A549 (cell line): ENCODE measurements at regions not wholly inside any gene's neighbourhood (a gene's known extent, or its start where the extent isn't known, plus 50 kb on each side); places are given as distances from the start of the nearest gene placed in this dataset.

Experiments
- ATAC-seq, 2 experiments: fragments of 200-7000 bp in 1 of 2; fragments of >200 bp in 1 of 2; cut with Nextera tagmentation in 1 of 2; cut with Tn5 transposase in 1 of 2; 3 replicates each; pipeline versions ENCODE4 v1.8.0 to v1.9.1; 2018 to 2020; ENCODE audit warnings: mild to moderate bottlenecking in 1 of 2, moderate library complexity in 1 of 2
- CTCF ChIA-PET: fragments of 300-600 bp; sonication (Branson Sonifier 250); formaldehyde crosslinking; extraction: SDS; loops from one replicate; lab custom pipeline; 2021; ENCODE audit warnings: antibody characterized with exemption, inconsistent platforms; lab: Yijun Ruan, JAX
- POLR2A ChIA-PET: fragments of 350-600 bp; formaldehyde crosslinking; extraction: SDS; loops from one replicate; lab custom pipeline; 2021; ENCODE audit warnings: antibody characterized with exemption, inconsistent platforms; lab: Yijun Ruan, JAX
- DNase-seq, 2 experiments: peaks; one replicate each; pipeline versions ENCODE4 v3.0.0 to v3.0.0-alpha.2; 2011 to 2016; ENCODE audit warnings: low read depth in 1 of 2, low spot score in 1 of 2
- FAIRE-seq: peaks from 2 replicates; lab custom pipeline; 2011; peaks lifted over from hg19 to GRCh38; lab: Jason Lieb, UNC
- H3K27ac ChIP-seq, 2 experiments: fragments of >200 bp; sonication (Bioruptor Twin); formaldehyde crosslinking; 3 replicates each; pipeline ENCODE4 v1.5.1; 2016 to 2017
- H3K4me1 ChIP-seq: fragments of >200 bp; sonication (Bioruptor Twin); formaldehyde crosslinking; 3 replicates; pipeline ENCODE4 v1.6.1; 2016
- H3K4me2 ChIP-seq: fragments of >200 bp; sonication (Bioruptor Twin); formaldehyde crosslinking; 3 replicates; pipeline ENCODE4 v1.6.1; 2016
- H3K4me3 ChIP-seq: fragments of >200 bp; sonication (Bioruptor Twin); formaldehyde crosslinking; 3 replicates; pipeline ENCODE4 v1.5.1; 2016
- H3K9me3 ChIP-seq: fragments of >200 bp; sonication (Bioruptor Twin); formaldehyde crosslinking; 3 replicates; pipeline ENCODE4 v1.6.1; 2016
- CBX8 ChIP-seq: fragments of 200-600 bp; sonication (generic); IDR thresholded peaks from 2 replicates; pipeline ENCODE4 v1.6.1; 2016
- CEBPB ChIP-seq, 2 experiments: fragments of >200 bp in 1 of 2; sonication (Bioruptor Twin) in 1 of 2; formaldehyde crosslinking in 1 of 2; IDR thresholded peaks; 2 replicates each; pipeline ENCODE4 v1.6.1; 2012 to 2016
- CHD2 ChIP-seq: fragments of 150-350 bp; IDR thresholded peaks from 2 replicates; pipeline ENCODE4 v1.6.1; 2014; ENCODE audit warnings: low read length; ENCODE audit not compliant: partially characterized antibody
- CHD4 ChIP-seq: fragments of 200-600 bp; sonication (generic); IDR thresholded peaks from 2 replicates; pipeline ENCODE4 v1.6.1; 2016; ENCODE audit warnings: antibody characterized with exemption, mild to moderate bottlenecking, borderline replicate concordance
- CTCF ChIP-seq: fragments of >200 bp; sonication (Bioruptor Twin); formaldehyde crosslinking; IDR thresholded peaks from 3 replicates; pipeline ENCODE4 v1.5.1; 2016
- E2F6 ChIP-seq: IDR thresholded peaks from 2 replicates; pipeline ENCODE4 v1.6.1; 2012; ENCODE audit warnings: low read depth, borderline replicate concordance
- EHF ChIP-seq: fragments of 250-450 bp; sonication (Bioruptor Pico); IDR thresholded peaks from 2 replicates; pipeline ENCODE4 v1.5.0; 2020; ENCODE audit warnings: mild to moderate bottlenecking
- ELK1 ChIP-seq: fragments of 150-350 bp; IDR thresholded peaks from 2 replicates; pipeline ENCODE4 v1.6.1; 2014; ENCODE audit warnings: low read depth, mild to moderate bottlenecking, low read length
- EP300 ChIP-seq, 2 experiments: fragments of >200 bp; sonication (Bioruptor Twin); formaldehyde crosslinking; IDR thresholded peaks; 2 replicates in 1 of 2; 3 replicates in 1 of 2; pipeline ENCODE4 v1.6.1; 2016 to 2017
- FOSB ChIP-seq: fragments of 250-450 bp; sonication (Bioruptor Pico); IDR thresholded peaks from 2 replicates; pipeline ENCODE4 v1.5.0; 2020; ENCODE audit warnings: mild to moderate bottlenecking, moderate library complexity
- HDAC2 ChIP-seq: fragments of 200-600 bp; sonication (generic); IDR thresholded peaks from 2 replicates; pipeline ENCODE4 v1.6.1; 2016
- HEYL ChIP-seq: fragments of 250-450 bp; sonication (Bioruptor Pico); IDR thresholded peaks from 2 replicates; pipeline ENCODE4 v1.8.0; 2021; ENCODE audit warnings: mild to moderate bottlenecking, moderate library complexity
- HOXA7 ChIP-seq: fragments of 250-450 bp; sonication (Bioruptor Pico); IDR thresholded peaks from 2 replicates; pipeline ENCODE4 v1.5.0; 2020; ENCODE audit warnings: mild to moderate bottlenecking, moderate library complexity
- HOXB13 ChIP-seq: fragments of 250-450 bp; sonication (Bioruptor Pico); IDR thresholded peaks from 2 replicates; pipeline ENCODE4 v1.5.0; 2020; ENCODE audit warnings: low read depth, mild to moderate bottlenecking, moderate library complexity
- JUNB ChIP-seq: fragments of >200 bp; sonication (Bioruptor Twin); formaldehyde crosslinking; IDR thresholded peaks from 2 replicates; pipeline ENCODE4 v1.6.1; 2016
- KDM1A ChIP-seq: fragments of 200-600 bp; sonication (generic); IDR thresholded peaks from 2 replicates; pipeline ENCODE4 v1.6.1; 2016; ENCODE audit warnings: low read depth, mild to moderate bottlenecking
- NFE2L2 ChIP-seq: fragments of 150-350 bp; conservative IDR thresholded peaks from 2 replicates; pipeline ENCODE4 v1.6.1; 2014; ENCODE audit warnings: low read length
- NPAS2 ChIP-seq: fragments of 250-450 bp; sonication (Bioruptor Pico); IDR thresholded peaks from 2 replicates; pipeline ENCODE4 v1.8.0; 2022; ENCODE audit warnings: mild to moderate bottlenecking, moderate library complexity, borderline replicate concordance
- NR3C1 ChIP-seq: fragments of >200 bp; sonication (Bioruptor Twin); formaldehyde crosslinking; IDR thresholded peaks from 3 replicates; pipeline ENCODE4 v1.6.1; 2017
- RAD21 ChIP-seq, 2 experiments: fragments of >200 bp in 1 of 2; sonication (Bioruptor Twin) in 1 of 2; formaldehyde crosslinking in 1 of 2; IDR thresholded peaks in 1 of 2; conservative IDR thresholded peaks in 1 of 2; 2 replicates in 1 of 2; 3 replicates in 1 of 2; pipeline ENCODE4 v1.6.1; 2012 to 2018; ENCODE audit warnings: inconsistent platforms in 1 of 2
- RARB ChIP-seq: fragments of 250-450 bp; sonication (Bioruptor Pico); IDR thresholded peaks from 2 replicates; pipeline ENCODE4 v1.8.0; 2021; ENCODE audit warnings: mild to moderate bottlenecking, moderate library complexity
- RCOR1 ChIP-seq: fragments of 150-350 bp; IDR thresholded peaks from 2 replicates; pipeline ENCODE4 v1.6.1; 2014; ENCODE audit warnings: antibody characterized with exemption, low read length, low read depth
- RNF2 ChIP-seq: fragments of 200-600 bp; sonication (generic); IDR thresholded peaks from 2 replicates; pipeline ENCODE4 v1.6.1; 2016; ENCODE audit warnings: low read depth, mild to moderate bottlenecking, antibody characterized with exemption, moderate library complexity, borderline replicate concordance
- SMC3 ChIP-seq: fragments of >200 bp; sonication (Bioruptor Twin); formaldehyde crosslinking; IDR thresholded peaks from 3 replicates; pipeline ENCODE4 v1.6.1; 2018; ENCODE audit warnings: inconsistent platforms
- SREBF2 ChIP-seq: fragments of 450-650 bp; IDR thresholded peaks from 2 replicates; pipeline ENCODE4 v1.6.1; 2014; ENCODE audit warnings: mild to moderate bottlenecking, moderate library complexity
- TP53 ChIP-seq: fragments of 250-450 bp; sonication (Bioruptor Pico); IDR thresholded peaks from 2 replicates; pipeline ENCODE4 v1.5.0; 2021; ENCODE audit warnings: mild to moderate bottlenecking, moderate library complexity
- ZFP36 ChIP-seq: fragments of 450-650 bp; IDR thresholded peaks from 2 replicates; pipeline ENCODE4 v1.6.1; 2014; ENCODE audit warnings: borderline replicate concordance; ENCODE audit not compliant: partially characterized antibody
- WGBS: methylation state at CpG from one replicate; pipeline ENCODE4 v1.1.6; 2017; ENCODE audit errors: missing lambda C conversion rate; 5-methylcytosine and 5-hydroxymethylcytosine counted together
- TF ChIP-seq, protein P1 (sequence below): IDR thresholded peaks from 2 replicates; pipeline ENCODE4 v1.6.1; 2012
- TF ChIP-seq, protein P2 (sequence below): fragments of 450-650 bp; IDR thresholded peaks from 2 replicates; pipeline ENCODE4 v1.6.1; 2014; ENCODE audit warnings: antibody characterized with exemption

- WGBS, result 48% methylated on average over 2 of the region's 2 CpGs
- ATAC-seq, result no peak
These were observed 60.6 kb upstream of the NEBL start for GRCh38 chr10:20957744-20958143.

GRCh38 chr10:20956843-20957242 lies 59.7 kb upstream of the NEBL start:
- DNase-seq, result no peak
- TF ChIP-seq EP300 (IDR thresholded peaks at IDR 0.05) (no peak), HOXB13 (CRISPR knock-in tag) (no peak), NR3C1 (no peak), NFE2L2 (no peak), JUNB (no peak), RAD21 (conservative IDR thresholded peaks at IDR 0.05 in 1 of 2, IDR thresholded peaks at IDR 0.05 in 1 of 2) (no peak), E2F6 (no peak), CBX8 (no peak), CHD2 (no peak), HDAC2 (no peak), NPAS2 (CRISPR knock-in tag) (no peak), KDM1A (no peak), TP53 (CRISPR knock-in tag) (no peak), ELK1 (no peak), HOXA7 (CRISPR knock-in tag) (no peak), FOSB (CRISPR knock-in tag) (no peak)

More at GRCh38 chr10:20957744-20958143, 60.6 kb upstream of the NEBL start:
- Histone ChIP-seq H3K27ac (no peak overlapping the region), H3K4me2 (no peak overlapping the region), H3K4me1 (no peaks in the 10 kb centered on the region), H3K4me3 (no peak overlapping the region), H3K9me3 (no peaks in the 10 kb centered on the region)
- DNase-seq, result no peak
- ChIA-PET CTCF (no interaction called here), POLR2A (no interaction called here)
- no peak for TF ChIP-seq HEYL
- TF ChIP-seq SMC3, result no peak
- TF ChIP-seq, protein P1, sequence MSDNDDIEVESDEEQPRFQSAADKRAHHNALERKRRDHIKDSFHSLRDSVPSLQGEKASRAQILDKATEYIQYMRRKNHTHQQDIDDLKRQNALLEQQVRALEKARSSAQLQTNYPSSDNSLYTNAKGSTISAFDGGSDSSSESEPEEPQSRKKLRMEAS, result no peak
- TF ChIP-seq CHD2, result no peak
- TF ChIP-seq EHF (CRISPR knock-in tag), result no peak
- no peak for FAIRE-seq

GRCh38 chr10:20955355-20955893 lies 58.3 kb upstream of the NEBL start:
- H3K9me3 ChIP-seq, result no peaks in the 10 kb centered on the region
- FAIRE-seq, result no peak
- WGBS, result 58% methylated on average over 1 of the region's 1 CpG
- no peak for DNase-seq
- H3K4me1 ChIP-seq, result no peaks in the 10 kb centered on the region
- POLR2A ChIA-PET, result no interaction called here
- H3K4me3 ChIP-seq, result no peak overlapping the region
- CTCF ChIA-PET, result no interaction called here
- no peak for ATAC-seq
- no peak overlapping the region for H3K27ac ChIP-seq
- no peak overlapping the region for H3K4me2 ChIP-seq
- TF ChIP-seq ZFP36 (no peak), CHD4 (no peak), RNF2 (no peak), RARB (no peak), CEBPB (IDR thresholded peaks at IDR 0.05) (no peak), NR3C1 (no peak), SREBF2 (no peak), CTCF (no peak), ELK1 (no peak), RCOR1 (no peak)
- TF ChIP-seq, protein P2, sequence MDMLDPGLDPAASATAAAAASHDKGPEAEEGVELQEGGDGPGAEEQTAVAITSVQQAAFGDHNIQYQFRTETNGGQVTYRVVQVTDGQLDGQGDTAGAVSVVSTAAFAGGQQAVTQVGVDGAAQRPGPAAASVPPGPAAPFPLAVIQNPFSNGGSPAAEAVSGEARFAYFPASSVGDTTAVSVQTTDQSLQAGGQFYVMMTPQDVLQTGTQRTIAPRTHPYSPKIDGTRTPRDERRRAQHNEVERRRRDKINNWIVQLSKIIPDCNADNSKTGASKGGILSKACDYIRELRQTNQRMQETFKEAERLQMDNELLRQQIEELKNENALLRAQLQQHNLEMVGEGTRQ, result no peak

More at GRCh38 chr10:20956843-20957242, 59.7 kb upstream of the NEBL start:
- ChIA-PET CTCF (no interaction called here), POLR2A (no interaction called here)
- WGBS, result 84% methylated on average over 3 of the region's 3 CpGs
- Histone ChIP-seq H3K9me3 (no peaks in the 10 kb centered on the region), H3K4me1 (no peaks in the 10 kb centered on the region), H3K27ac (no peak overlapping the region), H3K4me3 (no peak overlapping the region), H3K4me2 (no peak overlapping the region)
- ATAC-seq (no peak), FAIRE-seq (no peak)
